OCI-LY1 (cell line): ENCODE measurements at regions not wholly inside any gene's neighbourhood (a gene's known extent, or its start where the extent isn't known, plus 50 kb on each side); places are given as distances from the start of the nearest gene placed in this dataset.

Experiments used
- CTCF ChIP-seq: fragments of 200-600 bp; sonication (generic), shearing (Covaris generic); IDR thresholded peaks from 2 replicates; pipeline ENCODE4 v1.5.1; 2017; ENCODE audit warnings: mild to moderate bottlenecking, antibody characterized with exemption, low read length, moderate library complexity, mixed read lengths
- EZH2 ChIP-seq: fragments of 200-600 bp; sonication (generic), shearing (Covaris generic); IDR thresholded peaks from 2 replicates; pipeline ENCODE4 v1.8.0; 2017; ENCODE audit warnings: borderline replicate concordance, mixed run types, mild to moderate bottlenecking, antibody characterized with exemption, low read length, moderate library complexity, mixed read lengths

GRCh38 chr6:163773646-163774045 is 359.1 kb downstream of the QKI start:
- TF ChIP-seq CTCF (no peak), EZH2 (no peak)
